Testis (tissue), 2 donors: ENCODE measurements at regions not wholly inside any gene's neighbourhood (a gene's known extent, or its start where the extent isn't known, plus 50 kb on each side); places are given as distances from the start of the nearest gene placed in this dataset.

Experiments
- POLR2A ChIP-seq: fragments of 450-650 bp; IDR thresholded peaks from one replicate; pipeline ENCODE4 v1.6.1; 2017; ENCODE audit warnings: antibody characterized with exemption, mild to moderate bottlenecking, moderate library complexity
- TF ChIP-seq, protein P1 (sequence below), 3 experiments: fragments of 450-650 bp in 2 of 3; fragments of 200-600 bp in 1 of 3; sonication (generic) in 1 of 3; IDR thresholded peaks; one replicate each; pipeline ENCODE4 v1.5.1; 2016 to 2019; ENCODE audit warnings: antibody characterized with exemption in 3 of 3, mild to moderate bottlenecking in 2 of 3, moderate library complexity in 1 of 3

DNA sequence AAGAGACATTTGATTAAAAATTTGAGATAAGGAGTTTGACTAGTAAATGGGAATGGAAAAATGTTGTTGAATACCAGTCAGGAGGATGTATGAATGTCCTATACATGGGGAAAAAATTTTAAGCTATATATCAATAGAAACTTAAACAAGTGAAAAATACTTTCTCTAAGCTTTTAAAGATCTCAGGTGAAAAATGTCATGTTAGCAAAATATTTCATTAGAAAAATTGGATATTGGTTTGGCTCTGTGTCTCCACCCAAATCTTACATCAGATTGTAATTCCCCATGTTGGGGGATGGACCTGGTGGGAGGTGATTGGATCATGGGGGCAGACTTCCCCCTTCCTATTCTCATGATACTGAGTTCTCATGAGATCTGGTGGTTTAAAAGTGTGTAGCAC lies 279.6 kb upstream of the CADM2 start:
- TF ChIP-seq, protein P1, sequence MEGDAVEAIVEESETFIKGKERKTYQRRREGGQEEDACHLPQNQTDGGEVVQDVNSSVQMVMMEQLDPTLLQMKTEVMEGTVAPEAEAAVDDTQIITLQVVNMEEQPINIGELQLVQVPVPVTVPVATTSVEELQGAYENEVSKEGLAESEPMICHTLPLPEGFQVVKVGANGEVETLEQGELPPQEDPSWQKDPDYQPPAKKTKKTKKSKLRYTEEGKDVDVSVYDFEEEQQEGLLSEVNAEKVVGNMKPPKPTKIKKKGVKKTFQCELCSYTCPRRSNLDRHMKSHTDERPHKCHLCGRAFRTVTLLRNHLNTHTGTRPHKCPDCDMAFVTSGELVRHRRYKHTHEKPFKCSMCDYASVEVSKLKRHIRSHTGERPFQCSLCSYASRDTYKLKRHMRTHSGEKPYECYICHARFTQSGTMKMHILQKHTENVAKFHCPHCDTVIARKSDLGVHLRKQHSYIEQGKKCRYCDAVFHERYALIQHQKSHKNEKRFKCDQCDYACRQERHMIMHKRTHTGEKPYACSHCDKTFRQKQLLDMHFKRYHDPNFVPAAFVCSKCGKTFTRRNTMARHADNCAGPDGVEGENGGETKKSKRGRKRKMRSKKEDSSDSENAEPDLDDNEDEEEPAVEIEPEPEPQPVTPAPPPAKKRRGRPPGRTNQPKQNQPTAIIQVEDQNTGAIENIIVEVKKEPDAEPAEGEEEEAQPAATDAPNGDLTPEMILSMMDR (IDR thresholded peaks at IDR 0.05), result no peak
- TF ChIP-seq POLR2A, result no peak
